ENCODE measurements at regions not wholly inside any gene's neighbourhood (a gene's known extent, or its start where the extent isn't known, plus 50 kb on each side); places are given as distances from the start of the nearest gene placed in this dataset.

DNA sequence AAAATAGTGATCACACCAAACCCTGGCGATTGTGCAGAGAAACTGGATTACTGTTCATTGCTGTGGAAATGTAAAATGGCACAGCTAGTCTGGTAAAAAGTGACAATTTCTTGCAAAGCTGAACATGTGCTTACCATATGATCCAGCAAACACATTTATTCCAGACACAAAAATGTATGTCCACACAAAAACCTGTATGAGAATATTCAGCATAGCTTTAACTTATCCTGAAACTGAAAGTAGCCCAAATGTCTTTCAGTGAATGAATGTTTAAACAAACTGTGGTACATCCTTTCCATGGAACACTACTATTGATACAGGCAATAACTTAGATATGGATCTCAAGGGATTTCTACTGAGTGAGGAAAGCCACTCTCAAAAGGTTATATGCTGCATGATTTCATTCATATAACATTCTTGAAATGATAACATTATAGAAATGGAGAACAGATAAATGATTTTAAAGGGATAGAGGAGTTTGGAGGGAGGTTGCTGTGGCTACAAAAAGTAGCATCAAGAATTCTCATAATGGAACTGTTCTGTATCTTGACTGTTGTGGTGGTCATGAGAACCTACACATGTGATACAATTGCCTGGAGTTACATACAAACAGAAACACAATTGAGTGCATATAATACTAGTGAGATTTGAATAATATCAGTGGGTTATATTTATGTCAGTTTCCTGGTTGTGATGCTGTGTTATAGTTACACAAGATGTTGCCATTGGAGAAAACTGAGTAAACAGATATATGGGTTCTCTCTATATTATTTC, 70.7 kb upstream of the DPH6 start:
- TF ChIP-seq, protein P1, sequence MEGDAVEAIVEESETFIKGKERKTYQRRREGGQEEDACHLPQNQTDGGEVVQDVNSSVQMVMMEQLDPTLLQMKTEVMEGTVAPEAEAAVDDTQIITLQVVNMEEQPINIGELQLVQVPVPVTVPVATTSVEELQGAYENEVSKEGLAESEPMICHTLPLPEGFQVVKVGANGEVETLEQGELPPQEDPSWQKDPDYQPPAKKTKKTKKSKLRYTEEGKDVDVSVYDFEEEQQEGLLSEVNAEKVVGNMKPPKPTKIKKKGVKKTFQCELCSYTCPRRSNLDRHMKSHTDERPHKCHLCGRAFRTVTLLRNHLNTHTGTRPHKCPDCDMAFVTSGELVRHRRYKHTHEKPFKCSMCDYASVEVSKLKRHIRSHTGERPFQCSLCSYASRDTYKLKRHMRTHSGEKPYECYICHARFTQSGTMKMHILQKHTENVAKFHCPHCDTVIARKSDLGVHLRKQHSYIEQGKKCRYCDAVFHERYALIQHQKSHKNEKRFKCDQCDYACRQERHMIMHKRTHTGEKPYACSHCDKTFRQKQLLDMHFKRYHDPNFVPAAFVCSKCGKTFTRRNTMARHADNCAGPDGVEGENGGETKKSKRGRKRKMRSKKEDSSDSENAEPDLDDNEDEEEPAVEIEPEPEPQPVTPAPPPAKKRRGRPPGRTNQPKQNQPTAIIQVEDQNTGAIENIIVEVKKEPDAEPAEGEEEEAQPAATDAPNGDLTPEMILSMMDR (IDR thresholded peaks at IDR 0.05; ENCODE audit: insufficient read depth, low read length, poor library complexity, severe bottlenecking), result no peak
- no peaks in the 10 kb centered on the region for H3K27me3 ChIP-seq (replicated peaks; ENCODE audit: control insufficient read depth, insufficient read depth, low read length)
- no peak overlapping the region for H3K4me3 ChIP-seq (replicated peaks; ENCODE audit: low read depth, low read length)
- DNase-seq (ENCODE audit: extremely low read depth, insufficient read length), result no peak
- H3K36me3 ChIP-seq (ENCODE audit: control insufficient read depth, insufficient read depth, low read length), result no peaks in the 10 kb centered on the region

DNA sequence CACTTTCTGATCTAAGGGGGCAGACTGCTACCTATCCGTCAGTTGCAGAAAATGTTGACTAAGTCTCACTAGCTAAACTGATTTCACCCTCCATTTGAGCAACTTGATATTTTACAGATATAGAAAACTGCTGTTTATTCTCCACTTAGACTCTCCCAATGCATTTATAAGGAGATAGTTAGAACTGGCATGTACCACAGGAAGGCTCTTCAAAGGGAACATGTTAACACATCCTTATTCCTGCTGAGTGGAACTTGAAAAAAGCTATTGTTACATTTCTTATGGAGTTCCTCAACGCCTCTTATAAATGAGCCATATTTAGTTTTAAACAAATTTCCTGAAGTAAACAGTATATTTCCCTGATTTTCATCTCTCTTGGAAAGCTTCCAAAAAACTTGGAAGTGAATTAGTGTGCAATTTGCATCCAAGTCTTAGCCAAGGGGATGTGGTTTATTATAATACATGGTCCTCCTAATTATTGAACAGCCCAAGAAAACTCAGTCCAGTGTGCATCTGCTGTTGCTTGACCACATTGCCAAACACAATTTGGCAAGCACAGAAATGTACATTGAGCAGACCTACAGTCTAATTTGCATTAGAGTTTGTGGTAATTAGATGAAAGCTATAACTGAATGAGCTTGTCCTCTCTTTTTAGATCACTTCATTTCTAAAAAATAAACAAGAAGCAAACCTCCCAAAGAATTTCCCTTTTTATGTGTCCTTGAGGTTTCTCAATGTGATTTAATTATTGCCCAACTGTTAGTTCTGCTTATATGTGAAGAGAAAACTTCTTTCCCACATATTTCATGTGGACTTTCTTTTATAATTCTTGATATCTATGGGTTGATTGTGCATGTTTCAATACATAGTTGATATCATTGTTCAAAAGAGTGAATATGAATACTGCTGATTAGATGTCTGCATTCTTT, 72.6 kb upstream of the DPH6 start:
- no peak overlapping the region for H3K4me3 ChIP-seq (replicated peaks; ENCODE audit: low read depth, low read length)
- DNase-seq (ENCODE audit: extremely low read depth, insufficient read length), result no peak

DNA sequence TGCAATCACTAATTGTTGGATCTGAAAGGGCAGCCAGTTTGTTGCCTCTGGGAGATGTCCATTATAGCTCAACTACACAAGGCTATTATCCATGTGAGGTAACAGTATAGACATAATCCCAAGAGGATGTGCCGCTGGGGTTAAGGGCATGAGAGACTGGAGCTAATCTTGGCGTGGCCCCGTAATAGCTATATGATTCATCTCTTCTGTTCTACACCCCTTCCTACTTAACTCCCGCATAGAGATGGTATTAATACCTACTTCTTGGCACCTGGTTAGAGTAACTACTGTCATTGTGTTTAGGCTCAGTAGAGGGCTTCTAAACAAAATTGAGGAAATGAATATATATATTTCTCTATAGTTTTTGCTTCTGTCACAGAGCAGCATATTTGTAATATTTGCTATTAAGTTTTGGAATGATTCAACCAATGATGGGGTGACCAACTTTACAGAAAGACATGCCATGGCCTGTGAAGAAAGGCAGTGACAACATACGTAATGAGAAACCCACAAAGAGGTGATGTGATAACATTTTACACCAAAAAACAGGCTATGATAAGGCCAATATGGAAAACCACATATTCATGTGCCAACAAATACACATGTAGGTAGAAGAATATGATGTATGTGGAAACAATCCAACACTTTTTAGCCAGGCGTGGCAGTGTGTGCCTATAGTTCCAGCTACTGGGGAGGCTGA, 76.8 kb upstream of the DPH6 start:
- H3K27me3 ChIP-seq (replicated peaks; ENCODE audit: control insufficient read depth, insufficient read depth, low read length), result no peaks in the 10 kb centered on the region
- no peaks in the 10 kb centered on the region for H3K36me3 ChIP-seq (ENCODE audit: control insufficient read depth, insufficient read depth, low read length)
- TF ChIP-seq, protein P1 (IDR thresholded peaks at IDR 0.05; ENCODE audit: insufficient read depth, low read length, poor library complexity, severe bottlenecking), result no peak
- H3K4me3 ChIP-seq (replicated peaks; ENCODE audit: low read depth, low read length), result no peak overlapping the region
- no peak for DNase-seq (ENCODE audit: extremely low read depth, insufficient read length)

More for the DNA sequence above, 72.6 kb upstream of the DPH6 start:
- TF ChIP-seq, protein P1 (IDR thresholded peaks at IDR 0.05; ENCODE audit: insufficient read depth, low read length, poor library complexity, severe bottlenecking), result no peak
- H3K36me3 ChIP-seq (ENCODE audit: control insufficient read depth, insufficient read depth, low read length), result no peaks in the 10 kb centered on the region
- H3K27me3 ChIP-seq (replicated peaks; ENCODE audit: control insufficient read depth, insufficient read depth, low read length), result no peaks in the 10 kb centered on the region

DNA sequence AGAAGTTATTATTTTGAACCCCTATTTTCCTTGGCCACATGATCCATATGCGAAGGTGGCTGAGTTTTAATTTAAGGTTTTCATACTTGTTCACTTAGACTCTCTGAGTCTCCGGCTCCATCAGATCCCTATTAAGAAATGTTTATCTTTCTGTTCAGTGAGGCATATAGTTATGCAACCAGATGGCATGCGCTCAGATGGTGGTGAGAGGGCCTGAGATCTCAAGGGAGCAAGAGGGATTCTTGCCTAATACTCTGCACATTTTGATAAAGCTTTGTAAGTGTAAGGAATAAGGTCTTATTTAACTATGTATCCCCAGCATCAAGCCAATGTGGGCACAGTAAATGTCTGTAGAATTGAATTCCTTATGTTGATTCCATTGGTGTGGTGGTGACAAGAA, 78.9 kb upstream of the DPH6 start:
- Histone ChIP-seq H3K4me3 (replicated peaks; ENCODE audit: low read depth, low read length) (no peak overlapping the region), H3K27me3 (replicated peaks; ENCODE audit: control insufficient read depth, insufficient read depth, low read length) (no peaks in the 10 kb centered on the region), H3K36me3 (ENCODE audit: control insufficient read depth, insufficient read depth, low read length) (no peaks in the 10 kb centered on the region)
- no peak for DNase-seq (ENCODE audit: extremely low read depth, insufficient read length)
- TF ChIP-seq, protein P1 (IDR thresholded peaks at IDR 0.05; ENCODE audit: insufficient read depth, low read length, poor library complexity, severe bottlenecking), result no peak

DNA sequence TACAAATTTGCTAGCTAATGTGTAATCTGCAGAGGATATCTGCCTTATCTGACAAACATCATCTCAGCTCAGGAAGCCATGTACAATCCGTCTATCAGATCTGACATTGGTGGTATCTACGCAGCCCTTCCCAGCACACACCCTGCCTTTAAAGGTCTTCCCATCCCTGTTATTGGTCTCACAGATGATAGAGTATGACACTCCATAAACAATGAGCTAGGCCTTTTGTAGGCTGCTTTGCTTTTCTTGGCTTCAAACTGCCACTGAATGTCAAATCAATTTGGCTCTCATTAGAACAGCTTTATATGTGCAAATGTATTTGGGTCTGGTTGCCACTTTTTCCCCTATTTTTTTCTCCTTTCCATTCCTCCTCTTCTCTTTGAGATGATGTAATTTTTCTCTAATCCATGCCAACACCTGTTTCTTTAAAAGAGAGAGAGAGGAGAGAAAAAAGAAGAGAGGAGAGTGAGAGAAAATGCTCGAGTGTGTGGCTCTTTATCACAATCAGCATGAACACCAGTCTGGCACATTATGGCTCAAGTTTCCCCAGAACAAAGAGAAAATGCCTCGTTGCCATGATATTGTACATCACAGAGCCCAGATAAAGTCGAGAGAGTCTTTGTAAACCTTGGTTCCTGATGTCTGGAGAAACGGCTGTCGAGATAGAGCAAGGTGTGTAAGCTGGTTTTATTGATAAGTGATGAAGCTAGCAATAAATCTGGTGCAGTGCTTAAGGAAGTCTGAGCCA, 80.8 kb upstream of the DPH6 start:
- DNase-seq (ENCODE audit: extremely low read depth, insufficient read length), result no peak
- H3K27me3 ChIP-seq (replicated peaks; ENCODE audit: control insufficient read depth, insufficient read depth, low read length), result no peaks in the 10 kb centered on the region
- H3K4me3 ChIP-seq (replicated peaks; ENCODE audit: low read depth, low read length), result no peak overlapping the region
- H3K36me3 ChIP-seq (ENCODE audit: control insufficient read depth, insufficient read depth, low read length), result no peaks in the 10 kb centered on the region
- TF ChIP-seq, protein P1 (IDR thresholded peaks at IDR 0.05; ENCODE audit: insufficient read depth, low read length, poor library complexity, severe bottlenecking), result no peak
